Astrocyte of the hippocampus (primary cell): ENCODE measurements at regions not wholly inside any gene's neighbourhood (a gene's known extent, or its start where the extent isn't known, plus 50 kb on each side); places are given as distances from the start of the nearest gene placed in this dataset.

Source experiments
- DNase-seq: peaks from one replicate; pipeline ENCODE4 v3.0.0; 2011; ENCODE audit warnings: low read depth, low spot score

DNA sequence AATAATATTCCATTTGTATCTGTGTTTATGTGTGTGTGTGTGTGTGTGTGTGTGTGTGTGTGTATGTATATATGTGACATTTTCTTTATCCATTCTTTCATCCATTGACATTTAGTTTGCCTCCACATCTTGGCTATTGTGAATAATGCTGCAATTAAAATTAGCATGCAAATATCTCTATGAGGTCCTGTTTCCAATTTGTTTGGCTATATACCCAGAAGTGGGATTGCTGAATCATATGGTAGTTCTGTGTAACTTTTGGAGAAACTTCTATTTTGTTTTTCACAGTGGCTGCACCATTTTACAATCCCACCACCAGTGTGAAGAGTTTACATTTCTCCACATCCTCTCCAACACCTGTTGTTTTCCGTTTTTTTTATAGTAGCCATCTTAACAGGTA, 53.1 kb downstream of the CH25H start:
- no peak for DNase-seq

DNA sequence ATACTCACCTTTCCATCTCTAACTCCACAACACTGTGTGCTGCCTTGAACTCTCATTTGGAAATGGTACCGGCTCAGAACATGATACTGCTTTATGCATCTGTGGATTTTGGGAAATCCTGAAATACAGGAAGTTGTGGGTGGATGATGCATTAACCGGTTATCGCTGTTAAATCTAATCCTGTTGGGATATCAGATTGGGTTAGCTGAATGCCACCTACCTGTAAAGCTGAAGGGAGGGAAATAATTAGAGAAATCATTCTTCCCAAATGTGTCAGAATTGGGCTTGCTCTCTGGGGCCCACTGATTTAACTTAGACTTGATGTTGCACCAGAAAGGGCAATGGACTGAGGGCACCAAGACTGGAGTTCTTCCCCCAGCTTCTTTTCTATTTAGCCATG, 54.0 kb downstream of the CH25H start:
- DNase-seq: no peak

DNA sequence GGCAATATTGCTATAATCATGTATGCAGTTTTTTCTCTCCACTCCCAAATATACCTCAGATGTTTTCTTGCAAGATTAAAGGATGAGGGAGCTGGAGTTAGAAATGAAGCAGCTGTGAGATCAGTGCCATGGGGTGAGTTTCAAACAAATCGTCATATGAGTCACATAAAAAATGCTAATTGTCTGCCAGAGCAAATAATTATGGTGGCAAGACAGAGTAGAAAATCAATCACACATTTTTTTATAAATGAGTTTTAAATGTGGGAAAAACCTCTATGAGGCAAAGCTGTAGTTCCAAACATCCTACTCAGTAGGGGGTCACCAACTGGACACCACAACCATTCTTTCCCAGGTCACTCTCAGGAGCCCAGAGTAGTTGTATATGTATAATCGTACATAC, 55.3 kb downstream of the CH25H start:
- peak; percentile 69 for DNase-seq

DNA sequence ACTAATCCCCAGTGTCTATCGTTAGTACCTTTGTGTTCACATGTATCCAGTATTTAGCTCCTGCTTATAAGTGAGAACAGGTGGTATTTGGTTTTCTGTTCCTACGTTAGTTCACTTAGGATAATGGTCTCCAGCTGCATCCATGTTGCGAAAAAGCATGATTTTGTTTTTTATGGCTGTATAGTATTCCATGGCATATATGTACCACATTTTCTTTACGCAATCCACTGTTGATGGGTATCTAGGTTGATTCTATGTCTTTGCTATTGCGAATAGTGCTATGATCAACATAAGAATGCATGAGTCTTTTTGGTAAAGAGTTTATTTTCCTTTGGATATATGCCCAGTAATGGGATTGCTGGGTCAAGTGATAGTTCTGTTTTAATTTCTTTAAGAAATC, 59.1 kb downstream of the CH25H start:
- no peak for DNase-seq

GRCh38 chr10:89147256-89147655, 59.9 kb downstream of the CH25H start:
- DNase-seq: peak; percentile 72

GRCh38 chr10:89144836-89145235, 62.3 kb downstream of the CH25H start:
- no peak for DNase-seq

DNA sequence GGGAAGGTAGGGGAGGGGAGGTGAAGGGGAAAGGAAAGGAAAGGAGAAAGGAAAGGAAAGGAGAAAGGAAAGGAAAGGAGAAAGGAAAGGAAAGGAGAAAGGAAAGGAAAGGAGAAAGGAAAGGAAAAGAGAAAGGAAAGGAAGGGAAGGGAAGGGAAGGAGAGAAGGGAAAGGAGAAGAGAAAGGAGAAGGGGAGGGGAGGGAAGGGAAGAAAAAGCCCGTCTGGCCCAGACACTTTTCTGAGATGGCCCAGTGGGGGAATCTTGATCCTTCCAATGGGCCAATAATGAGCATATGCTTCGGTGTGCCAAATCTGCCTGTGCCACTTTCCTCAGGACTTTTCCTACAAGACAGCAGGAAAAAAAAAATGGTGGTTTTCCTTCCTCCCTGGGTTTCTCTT, 64.5 kb downstream of the CH25H start:
- no peak for DNase-seq

DNA sequence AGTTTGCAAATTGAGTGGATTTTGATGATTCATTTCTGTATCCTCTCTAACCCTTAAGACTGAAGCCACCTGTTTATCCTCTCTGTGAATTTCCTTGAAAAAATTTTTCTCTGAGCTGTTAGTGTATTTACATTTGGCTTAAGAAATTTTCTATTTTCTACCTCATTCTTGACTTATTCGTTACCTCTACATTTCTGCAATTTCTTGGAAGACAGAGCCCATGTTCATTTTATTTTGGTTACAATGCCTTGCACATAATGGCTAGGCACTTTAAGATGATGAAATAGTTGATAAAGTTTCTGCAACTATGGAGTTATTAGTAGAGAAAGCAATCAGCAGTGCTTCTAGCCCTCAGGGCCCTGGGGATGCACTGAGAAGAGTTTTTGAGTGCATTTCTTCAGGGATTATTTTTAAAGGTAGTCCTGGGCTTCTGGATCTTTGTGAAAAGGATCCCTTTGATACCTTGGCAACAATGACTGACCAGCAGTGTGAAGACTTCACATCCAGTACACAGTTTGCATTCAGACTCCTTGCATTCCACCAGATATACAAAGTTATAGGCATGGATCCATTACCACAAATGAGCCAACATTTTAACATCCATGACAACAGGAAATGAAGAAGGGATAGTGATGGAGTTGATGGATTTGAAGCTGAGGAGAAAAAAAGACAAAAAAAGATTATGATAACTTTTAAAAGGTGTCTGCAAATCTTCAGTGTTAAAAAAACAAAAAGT, 68.2 kb downstream of the CH25H start:
- no peak for DNase-seq

GRCh38 chr10:89134963-89135362, 72.2 kb downstream of the CH25H start:
- no peak for DNase-seq

DNA sequence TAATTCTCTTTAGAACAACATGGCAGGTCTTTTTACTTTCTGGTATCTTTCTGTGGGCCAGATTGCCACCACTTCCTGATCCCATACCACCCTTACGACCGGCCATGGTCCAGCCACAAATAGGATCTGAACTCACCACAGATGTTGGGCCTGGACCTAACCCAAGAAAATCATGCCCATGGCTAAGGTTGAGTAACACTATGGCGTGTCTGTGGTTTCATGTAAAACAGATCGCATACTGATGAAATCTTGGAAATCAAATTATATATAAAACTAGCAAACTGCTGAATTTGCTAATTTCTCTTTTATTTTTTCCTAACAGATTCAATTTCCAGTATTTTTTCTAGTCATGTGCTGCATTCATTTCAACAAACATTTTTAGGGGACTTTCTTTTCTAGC, 77.2 kb downstream of the CH25H start:
- peak; percentile 88 for DNase-seq

DNA sequence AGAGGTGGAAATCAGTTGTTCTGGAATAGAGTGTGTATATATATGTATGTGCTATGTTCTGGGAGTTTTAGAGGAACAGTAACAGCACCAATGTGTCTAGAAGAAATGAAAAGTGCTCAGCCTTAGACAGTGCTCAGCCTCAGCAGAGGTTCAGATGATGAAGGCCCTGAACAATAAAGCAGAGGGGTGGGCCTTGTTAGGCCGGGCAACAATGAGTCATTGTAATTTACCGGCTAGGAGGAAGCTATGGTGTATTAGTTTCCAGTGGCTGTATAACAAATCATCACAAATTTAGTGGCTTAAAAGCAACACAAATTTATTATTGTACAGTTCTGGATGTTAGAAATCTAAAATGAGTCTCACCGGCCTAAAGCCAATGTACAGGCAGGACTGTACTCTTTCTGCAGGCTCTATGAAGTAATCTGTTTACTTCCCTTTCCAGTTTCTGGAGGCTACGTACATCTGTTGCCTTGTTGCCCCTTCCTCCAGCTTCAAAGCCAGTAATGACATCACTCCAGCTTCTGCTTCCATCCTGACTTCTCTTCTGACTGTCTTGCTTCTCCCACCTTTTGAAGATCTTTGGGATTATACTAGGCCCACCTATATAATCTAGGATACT, 84.6 kb downstream of the CH25H start:
- peak; percentile 10 for DNase-seq

GRCh38 chr10:89121764-89122020, 85.4 kb downstream of the CH25H start:
- no peak for DNase-seq

DNA sequence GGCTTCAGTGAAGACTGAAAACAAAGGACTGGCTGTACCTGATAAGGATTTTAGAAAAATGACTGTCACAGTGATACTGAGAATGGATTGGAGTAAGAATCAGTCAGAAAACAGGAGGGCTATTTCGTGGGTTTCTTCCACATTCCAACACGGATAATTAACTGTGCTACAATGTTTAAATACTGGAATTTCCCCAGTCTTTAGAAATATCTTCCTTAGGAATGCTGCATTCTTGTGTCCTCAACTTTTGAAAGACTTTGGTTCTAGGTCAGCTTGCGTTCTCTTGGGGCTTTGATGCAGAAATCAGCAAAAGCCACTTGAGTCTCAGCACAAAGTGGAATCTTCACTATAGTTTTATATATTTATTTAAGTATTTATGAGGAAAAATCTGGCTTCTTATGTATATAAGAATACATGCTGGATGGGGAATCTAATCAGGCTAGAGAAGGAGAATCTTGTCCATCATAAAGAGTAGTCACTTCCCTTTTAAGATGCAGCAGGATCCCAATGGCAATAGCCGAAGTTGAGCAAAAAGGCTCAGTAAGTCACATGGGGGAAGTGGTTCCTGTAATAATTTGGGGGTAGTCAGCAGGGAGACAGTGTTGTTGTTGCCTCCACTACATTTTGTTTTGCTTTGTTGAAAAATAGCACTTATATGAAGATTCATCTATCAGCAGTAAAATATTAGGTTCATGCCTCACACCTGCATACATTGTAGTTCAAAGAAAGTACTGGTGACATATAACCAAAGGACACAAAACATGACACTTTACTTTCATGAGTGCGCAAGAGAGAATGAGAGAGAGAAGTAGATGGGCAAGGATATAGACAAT, 86.0 kb downstream of the CH25H start:
- peak; percentile 57 for DNase-seq

DNA sequence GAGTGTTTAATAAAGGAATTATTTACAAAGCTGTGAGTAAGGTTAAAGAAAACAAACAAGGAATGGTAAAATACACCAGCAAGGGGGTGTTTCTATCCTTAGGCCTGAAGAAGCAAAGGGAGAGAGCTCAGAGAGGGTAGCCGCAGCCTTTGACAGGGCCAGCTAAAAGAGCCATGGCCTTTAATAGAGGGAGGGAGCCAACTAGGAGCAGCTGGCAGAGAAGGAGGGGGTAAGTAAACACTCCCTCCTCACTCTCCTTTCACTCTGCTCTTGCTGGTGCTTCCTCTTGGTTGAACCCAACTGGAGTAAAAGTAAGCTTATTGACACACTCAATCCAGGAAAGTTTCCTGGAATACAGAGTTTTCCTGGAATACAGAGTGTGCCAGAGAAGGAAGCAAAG, 87.5 kb downstream of the CH25H start:
- DNase-seq: no peak

DNA sequence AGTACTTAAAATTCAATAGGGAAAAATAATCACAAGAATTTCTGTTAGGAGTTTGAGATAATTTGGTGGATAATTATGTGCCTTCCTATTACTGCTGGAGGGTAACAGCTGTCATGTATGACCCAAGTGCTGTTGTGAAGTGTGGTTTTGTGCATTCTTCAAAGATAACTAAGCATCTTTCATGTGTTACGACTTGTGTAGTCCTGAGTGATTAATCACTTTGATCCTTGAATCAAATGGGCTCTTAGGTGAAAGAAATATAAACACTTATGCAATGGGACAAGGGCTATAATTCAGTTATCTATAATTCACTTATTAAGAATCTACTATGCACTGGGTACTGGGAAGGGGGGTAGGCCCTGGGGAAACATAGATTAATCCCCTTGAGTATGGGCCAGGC, 89.0 kb downstream of the CH25H start:
- peak; percentile 38 for DNase-seq

GRCh38 chr10:89115876-89116627, 91.1 kb downstream of the CH25H start:
- DNase-seq: peak; percentile 59

GRCh38 chr10:89114846-89115625, 92.1 kb downstream of the CH25H start:
- no peak for DNase-seq

DNA sequence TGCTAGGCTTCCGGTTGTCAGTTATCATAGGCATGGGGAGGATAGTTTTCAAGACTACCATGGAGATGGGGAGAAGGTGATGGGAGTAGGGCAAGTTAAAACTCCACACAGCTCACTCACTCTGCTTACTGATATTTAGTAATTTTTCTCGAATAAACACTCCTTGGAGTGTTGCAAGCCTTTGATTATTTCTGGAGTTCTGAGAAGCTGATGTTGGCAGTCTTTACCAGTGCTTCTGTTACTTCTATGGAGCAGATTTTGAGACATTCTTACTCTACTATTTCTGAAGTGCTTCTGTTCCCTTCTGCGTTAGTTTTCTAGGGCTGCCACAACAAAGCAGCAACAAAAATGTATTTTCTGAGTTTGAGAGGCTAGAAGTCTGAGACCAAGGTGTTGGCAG, 104.4 kb downstream of the CH25H start:
- no peak for DNase-seq

DNA sequence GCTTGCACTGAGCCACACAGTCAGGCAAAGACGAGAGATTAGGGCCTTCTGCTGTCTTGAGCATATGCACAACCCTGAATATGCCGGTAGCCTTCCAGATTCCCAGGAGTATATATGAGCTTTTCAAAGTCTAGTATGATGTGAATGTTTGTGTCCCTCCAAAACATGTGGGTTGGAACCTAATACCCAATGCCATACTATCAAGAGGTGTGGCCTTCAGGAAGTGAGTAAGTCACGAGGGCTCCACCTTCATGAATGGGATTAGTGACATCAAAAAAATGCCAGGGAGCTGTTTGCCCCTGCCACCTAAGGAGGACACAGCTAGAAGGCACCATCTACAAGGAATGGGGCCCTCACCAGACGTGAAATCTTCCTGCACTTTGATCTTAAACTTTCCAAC, 105.2 kb downstream of the CH25H start:
- no peak for DNase-seq

DNA sequence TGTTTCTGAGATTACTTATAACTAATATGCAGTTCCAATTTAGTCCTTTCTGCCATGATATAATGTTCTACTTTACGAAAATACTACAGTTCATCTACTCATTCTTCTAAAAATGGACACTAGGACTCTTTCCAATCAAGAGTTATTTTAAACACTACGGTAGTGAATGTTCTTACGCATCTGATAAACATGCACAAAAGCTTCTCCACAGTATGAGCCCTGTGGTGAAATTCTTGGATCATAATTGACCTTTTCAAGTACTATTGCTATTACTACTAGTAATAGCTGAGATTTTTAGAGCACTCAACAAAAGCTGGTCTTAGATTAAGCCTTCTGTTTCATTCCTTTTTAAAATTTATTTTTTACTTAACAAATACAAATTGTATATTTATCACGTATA, 106.4 kb downstream of the CH25H start:
- DNase-seq: no peak

GRCh38 chr10:89097226-89097625, 106.6 kb downstream of the FAS start:
- DNase-seq: no peak
